Activated CD4-positive, alpha-beta T cell treated with anti-CD3 and anti-CD28 coated beads for 36 hours (primary cell): ENCODE measurements at regions not wholly inside any gene's neighbourhood (a gene's known extent, or its start where the extent isn't known, plus 50 kb on each side); places are given as distances from the start of the nearest gene placed in this dataset.

Experiments used
- ATAC-seq: fragments of 200-7000 bp; cut with Tn5 transposase; one replicate; pipeline ENCODE4 v1.10.0; 2021; ENCODE audit warnings: mild to moderate bottlenecking, moderate library complexity
- CTCF ChIA-PET: fragments of 350-600 bp; sonication (Branson Sonifier 250); formaldehyde crosslinking; loops from one replicate; lab custom pipeline; 2021; ENCODE audit warnings: antibody characterized with exemption; lab: Charles Lee
- POLR2A ChIA-PET: fragments of 350-600 bp; sonication (Branson Sonifier 250); formaldehyde crosslinking; loops from one replicate; lab custom pipeline; 2021; ENCODE audit warnings: antibody characterized with exemption, inconsistent platforms; lab: Charles Lee
- DNase-seq: peaks from one replicate; pipeline ENCODE4 v3.0.0-alpha.2; 2020
- H3K27ac Mint-ChIP-seq: one replicate; pipeline ENCODE4 v1.8.0; 2021; ENCODE audit warnings: mixed read lengths
- H3K27me3 Mint-ChIP-seq: one replicate; pipeline ENCODE4 v1.8.0; 2021; ENCODE audit warnings: mixed read lengths
- H3K36me3 Mint-ChIP-seq: one replicate; pipeline ENCODE4 v1.8.0; 2021; ENCODE audit warnings: low read depth, mixed read lengths
- H3K4me1 Mint-ChIP-seq: one replicate; pipeline ENCODE4 v1.8.0; 2021; ENCODE audit warnings: mixed read lengths
- H3K4me3 Mint-ChIP-seq: one replicate; pipeline ENCODE4 v1.8.0; 2021; ENCODE audit warnings: mild to moderate bottlenecking, moderate library complexity, mixed read lengths
- H3K9me3 Mint-ChIP-seq: one replicate; pipeline ENCODE4 v1.8.0; 2021; ENCODE audit warnings: low read depth, mixed read lengths
- intact Hi-C, 2 experiments: fragments of 100-400 bp; cut with DNase I in 1 of 2; cut with micrococcal nuclease in 1 of 2; formaldehyde crosslinking; loops; one replicate each; pipeline versions ENCODE4 v1.14.2 to v1.15.1; 2022 to 2024; cut with DNase I, micrococcal nuclease

- H3K27ac Mint-ChIP-seq, result no peak overlapping the region
- ATAC-seq (no peak), DNase-seq (no peak)
- no peaks in the 10 kb centered on the region for H3K27me3 Mint-ChIP-seq
- intact Hi-C loops, result no loop called here
- H3K4me1 Mint-ChIP-seq, result no peaks in the 10 kb centered on the region
- ChIA-PET CTCF (no interaction called here), POLR2A (no interaction called here)
- no peaks in the 10 kb centered on the region for H3K36me3 Mint-ChIP-seq
- H3K9me3 Mint-ChIP-seq, result peaks cover 15% of the 10 kb centered on the region
- H3K4me3 Mint-ChIP-seq, result no peak overlapping the region
These were observed 225.0 kb downstream of the TUBA3C start for GRCh38 chr13:18956473-18957078.

- intact Hi-C loops, result no loop called here
These were observed 227.4 kb downstream of the TUBA3C start for GRCh38 chr13:18954254-18954653.

GRCh38 chr13:18953139-18953930, 228.3 kb downstream of the TUBA3C start:
- Mint-ChIP-seq H3K9me3 (peaks cover 11% of the 10 kb centered on the region), H3K36me3 (no peaks in the 10 kb centered on the region), H3K4me1 (no peaks in the 10 kb centered on the region), H3K27me3 (no peaks in the 10 kb centered on the region), H3K27ac (no peak overlapping the region), H3K4me3 (no peak overlapping the region)
- ATAC-seq (no peak), DNase-seq (no peak)
- ChIA-PET CTCF (no interaction called here), POLR2A (no interaction called here)
- intact Hi-C loops, result no loop called here

More at GRCh38 chr13:18954254-18954653, 227.4 kb downstream of the TUBA3C start:
- Mint-ChIP-seq H3K9me3 (peaks cover 15% of the 10 kb centered on the region), H3K27ac (no peak overlapping the region), H3K36me3 (no peaks in the 10 kb centered on the region), H3K4me3 (no peak overlapping the region), H3K4me1 (no peaks in the 10 kb centered on the region), H3K27me3 (no peaks in the 10 kb centered on the region)
- ATAC-seq (no peak), DNase-seq (no peak)
- CTCF ChIA-PET, result no interaction called here
- POLR2A ChIA-PET, result no interaction called here

GRCh38 chr13:18952225-18953016, 229.2 kb downstream of the TUBA3C start:
- no peak for ATAC-seq
- H3K4me1 Mint-ChIP-seq, result no peaks in the 10 kb centered on the region
- intact Hi-C loops, result no loop called here
- H3K4me3 Mint-ChIP-seq, result no peak overlapping the region
- no peaks in the 10 kb centered on the region for H3K36me3 Mint-ChIP-seq
- H3K9me3 Mint-ChIP-seq, result peaks cover 11% of the 10 kb centered on the region
- ChIA-PET POLR2A (no interaction called here), CTCF (no interaction called here)
- H3K27me3 Mint-ChIP-seq, result no peaks in the 10 kb centered on the region
- H3K27ac Mint-ChIP-seq, result no peak overlapping the region
- no peak for DNase-seq

DNA sequence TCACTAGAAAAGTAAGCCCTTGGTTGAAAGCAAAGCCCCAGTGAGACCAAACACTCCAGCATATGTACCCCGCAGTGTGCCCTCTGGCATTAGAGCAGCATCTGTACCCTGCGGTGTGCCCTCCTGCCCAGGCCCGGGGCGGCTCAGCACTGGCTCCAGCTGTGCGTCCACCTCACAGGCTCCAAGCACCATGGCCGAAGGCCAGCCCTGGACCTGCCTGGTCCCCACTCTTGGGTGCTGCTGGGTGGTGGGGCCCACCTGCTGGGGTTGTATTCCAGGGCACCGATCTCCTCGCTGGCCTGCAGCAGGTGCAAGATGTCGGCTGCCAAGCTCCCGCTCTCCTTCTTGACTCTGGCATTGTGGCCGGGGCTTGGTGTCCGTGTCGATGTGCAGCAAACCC, 230.2 kb downstream of the TUBA3C start:
- intact Hi-C loops, result no loop called here
- Mint-ChIP-seq H3K4me3 (no peak overlapping the region), H3K4me1 (no peaks in the 10 kb centered on the region), H3K27me3 (no peaks in the 10 kb centered on the region), H3K9me3 (peaks cover 4% of the 10 kb centered on the region), H3K27ac (no peak overlapping the region), H3K36me3 (no peaks in the 10 kb centered on the region)
- no peak for ATAC-seq
- no peak for DNase-seq
- CTCF ChIA-PET, result no interaction called here
- POLR2A ChIA-PET, result no interaction called here

DNA sequence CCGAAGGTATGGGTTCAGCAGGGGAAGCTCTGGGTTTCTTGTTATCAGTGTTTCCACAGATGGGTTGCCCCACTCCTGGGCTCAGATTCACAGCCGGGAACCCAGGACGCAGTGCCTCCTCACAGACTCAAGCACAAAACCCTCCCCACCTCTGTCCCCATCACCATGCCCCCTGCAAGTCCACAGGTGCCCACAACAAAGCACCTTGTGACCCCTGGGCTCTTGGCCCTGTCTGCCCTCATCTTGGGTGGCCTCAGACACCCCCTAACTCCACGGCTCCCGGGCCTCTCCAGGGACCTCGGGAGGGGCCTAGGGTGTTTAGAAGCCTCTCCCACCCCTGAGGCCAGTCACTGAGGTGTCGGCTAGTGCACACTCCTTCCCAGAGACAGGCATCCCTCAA, 231.7 kb downstream of the TUBA3C start:
- POLR2A ChIA-PET, result no interaction called here
- intact Hi-C loops, result no loop called here
- DNase-seq (no peak), ATAC-seq (no peak)
- Mint-ChIP-seq H3K9me3 (no peaks in the 10 kb centered on the region), H3K4me3 (no peak overlapping the region), H3K36me3 (no peaks in the 10 kb centered on the region), H3K27ac (no peak overlapping the region), H3K27me3 (no peaks in the 10 kb centered on the region), H3K4me1 (no peaks in the 10 kb centered on the region)
- CTCF ChIA-PET, result interaction anchor here (0.5 kb wide), 1 partner anchor 938 kb away, joined by 3 read pairs; no protein-coding TSS in a partner anchor

GRCh38 chr13:18949489-18949761, 232.2 kb downstream of the TUBA3C start:
- intact Hi-C loops, result no loop called here
- ATAC-seq, result no peak
- ChIA-PET POLR2A (no interaction called here), CTCF (interaction anchor here (0.5 kb wide), 1 partner anchor 939 kb away, joined by 3 read pairs; no protein-coding TSS in a partner anchor)
- Mint-ChIP-seq H3K4me3 (no peak overlapping the region), H3K36me3 (no peaks in the 10 kb centered on the region), H3K9me3 (no peaks in the 10 kb centered on the region), H3K27me3 (no peaks in the 10 kb centered on the region), H3K27ac (no peak overlapping the region), H3K4me1 (no peaks in the 10 kb centered on the region)
- no peak for DNase-seq

- no peak for ATAC-seq
- ChIA-PET POLR2A (no interaction called here), CTCF (no interaction called here)
- no peaks in the 10 kb centered on the region for H3K4me1 Mint-ChIP-seq
- DNase-seq, result no peak
- no peaks in the 10 kb centered on the region for H3K27me3 Mint-ChIP-seq
- no peak overlapping the region for H3K27ac Mint-ChIP-seq
- no peaks in the 10 kb centered on the region for H3K36me3 Mint-ChIP-seq
- no peak overlapping the region for H3K4me3 Mint-ChIP-seq
- intact Hi-C loops, result no loop called here
- no peaks in the 10 kb centered on the region for H3K9me3 Mint-ChIP-seq
These were observed 232.7 kb downstream of the TUBA3C start for GRCh38 chr13:18948664-18949488.

GRCh38 chr13:18948012-18948663, 233.5 kb downstream of the TUBA3C start:
- DNase-seq, result no peak
- intact Hi-C loops, result no loop called here
- ChIA-PET POLR2A (no interaction called here), CTCF (no interaction called here)
- ATAC-seq, result no peak
- no peaks in the 10 kb centered on the region for H3K36me3 Mint-ChIP-seq
- no peaks in the 10 kb centered on the region for H3K27me3 Mint-ChIP-seq
- H3K27ac Mint-ChIP-seq, result no peak overlapping the region
- no peak overlapping the region for H3K4me3 Mint-ChIP-seq
- no peaks in the 10 kb centered on the region for H3K9me3 Mint-ChIP-seq
- no peaks in the 10 kb centered on the region for H3K4me1 Mint-ChIP-seq

- no peaks in the 10 kb centered on the region for H3K4me1 Mint-ChIP-seq
These were observed 234.1 kb downstream of the TUBA3C start for GRCh38 chr13:18947376-18947977.

GRCh38 chr13:18946738-18947137, 234.9 kb downstream of the TUBA3C start:
- DNase-seq, result no peak
- H3K4me3 Mint-ChIP-seq, result no peak overlapping the region

More at GRCh38 chr13:18947376-18947977, 234.1 kb downstream of the TUBA3C start:
- POLR2A ChIA-PET, result no interaction called here
- H3K9me3 Mint-ChIP-seq, result no peaks in the 10 kb centered on the region
- no peak for ATAC-seq
- no peaks in the 10 kb centered on the region for H3K36me3 Mint-ChIP-seq
- CTCF ChIA-PET, result no interaction called here
- no peak overlapping the region for H3K27ac Mint-ChIP-seq
- intact Hi-C loops, result no loop called here
- DNase-seq, result no peak
- no peaks in the 10 kb centered on the region for H3K27me3 Mint-ChIP-seq
- no peak overlapping the region for H3K4me3 Mint-ChIP-seq

More at GRCh38 chr13:18946738-18947137, 234.9 kb downstream of the TUBA3C start:
- no peak overlapping the region for H3K27ac Mint-ChIP-seq
- H3K27me3 Mint-ChIP-seq, result no peaks in the 10 kb centered on the region
- H3K9me3 Mint-ChIP-seq, result no peaks in the 10 kb centered on the region
- no peaks in the 10 kb centered on the region for H3K4me1 Mint-ChIP-seq
- intact Hi-C loops, result no loop called here
- CTCF ChIA-PET, result no interaction called here
- H3K36me3 Mint-ChIP-seq, result no peaks in the 10 kb centered on the region
- no peak for ATAC-seq
- POLR2A ChIA-PET, result no interaction called here
